NCI-H345 (cell line): ENCODE measurements at regions not wholly inside any gene's neighbourhood (a gene's known extent, or its start where the extent isn't known, plus 50 kb on each side); places are given as distances from the start of the nearest gene placed in this dataset.
"Not testable (repeated sequence)": the region's sequence is repeated elsewhere in the genome, so short reads cannot be mapped to it uniquely, and the experiment has no call there.

ENCODE experiments used
- DNase-seq: peaks from one replicate; lab custom pipeline; 2025; lab: John Stamatoyannopoulos, UW

DNA sequence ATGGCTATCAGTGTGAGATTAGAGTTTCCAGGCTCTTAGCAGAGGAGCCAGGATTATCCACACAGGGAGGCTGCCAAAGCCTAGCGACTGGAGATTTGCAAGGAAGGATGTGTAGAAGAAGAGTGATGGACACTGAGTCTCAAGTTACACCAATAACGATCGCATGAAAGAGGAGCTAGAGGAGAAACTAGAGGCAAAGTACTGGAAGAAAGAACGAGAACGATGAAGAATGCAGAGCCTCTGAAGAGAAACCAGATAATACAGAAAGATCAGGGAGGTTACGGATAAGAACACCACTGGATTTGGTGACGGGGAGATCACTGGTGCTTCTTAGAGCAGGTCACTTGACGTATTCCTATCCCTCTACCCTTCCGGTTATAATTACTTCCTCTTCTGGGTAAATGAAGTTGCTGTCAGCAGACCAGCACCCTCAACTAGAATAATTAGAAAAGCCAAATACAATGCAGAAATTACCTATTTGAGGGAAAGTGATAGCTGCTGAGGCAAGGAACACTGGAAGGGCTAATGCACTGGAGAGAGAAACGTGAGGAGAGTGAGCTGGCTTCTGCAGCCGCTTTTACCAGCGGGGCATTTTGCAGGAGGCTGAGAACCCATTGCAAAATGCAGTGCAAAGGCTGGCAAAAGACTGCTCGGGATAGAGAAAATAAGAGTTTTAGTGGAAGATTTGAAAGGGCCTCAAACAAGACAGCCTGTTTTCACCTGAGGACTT, 93.1 kb upstream of the HIF1A start:
- DNase-seq: no peak

DNA sequence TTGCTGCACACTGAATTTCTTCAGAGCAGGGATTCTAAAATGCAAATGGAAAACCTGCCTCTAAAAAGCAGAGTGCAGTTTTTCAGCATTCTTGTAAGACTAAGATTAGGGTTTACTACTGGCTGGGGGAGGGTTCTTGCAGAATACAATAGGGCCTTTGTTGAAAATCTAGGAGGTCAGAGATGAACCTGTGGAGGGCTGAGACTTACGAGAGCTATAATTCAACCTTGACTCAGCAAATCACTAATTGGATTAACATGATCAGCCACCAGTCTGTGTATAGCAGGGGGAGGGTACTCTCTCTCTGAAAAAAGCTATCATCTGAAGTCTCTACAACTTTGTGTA, 92.6 kb upstream of the HIF1A start:
- no peak for DNase-seq

DNA sequence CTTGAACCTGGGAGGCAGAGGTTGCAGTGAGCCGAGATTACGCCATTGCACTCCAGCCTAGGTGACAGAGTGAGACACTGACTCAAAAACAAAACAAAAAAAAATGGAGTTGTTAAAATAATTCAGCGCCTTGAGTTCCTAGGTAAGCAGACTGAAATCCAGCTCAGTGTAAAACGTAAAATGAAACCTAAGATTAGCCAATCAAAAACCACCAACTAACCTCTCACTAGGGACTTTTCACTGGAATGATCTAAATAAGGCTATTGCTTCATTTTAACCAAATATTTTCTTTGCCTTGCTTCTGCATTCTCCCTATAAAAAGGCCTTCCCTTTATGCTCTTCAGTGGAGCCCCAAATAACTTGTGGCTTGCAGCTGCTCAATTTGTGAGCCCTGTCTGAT, 91.6 kb upstream of the HIF1A start:
- DNase-seq: no peak

DNA sequence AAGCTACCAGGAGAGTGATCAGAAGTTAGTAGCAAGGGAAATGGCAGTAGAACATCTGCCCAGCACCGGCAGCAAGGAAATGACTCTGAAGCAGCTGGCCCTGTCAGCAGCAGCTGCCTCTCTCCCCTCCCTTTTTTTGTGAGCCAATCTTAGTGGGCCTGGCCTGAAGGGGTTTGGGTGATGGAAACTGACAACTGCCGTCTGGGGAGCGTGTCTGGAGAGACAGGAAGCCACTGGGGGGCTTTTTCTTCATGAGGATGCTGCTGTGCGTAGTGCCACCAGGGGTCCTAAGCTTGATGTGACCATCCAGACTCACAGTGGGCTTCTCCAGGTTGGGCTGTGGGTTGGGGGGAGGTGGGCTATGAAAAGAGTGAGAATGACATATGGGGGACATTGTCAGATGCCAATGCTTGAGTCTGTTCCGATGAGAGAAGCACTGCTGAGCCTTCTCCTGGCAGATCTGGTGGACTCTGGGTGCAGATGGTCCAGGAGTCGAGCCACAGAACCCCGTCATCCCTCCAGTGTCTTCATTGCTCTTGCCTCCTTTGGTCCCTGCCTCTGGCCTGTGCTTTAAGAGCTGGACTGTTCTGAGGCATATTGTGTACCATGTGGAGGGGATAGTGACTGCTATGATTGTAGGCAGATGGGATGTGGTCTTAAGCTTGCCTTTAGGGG, 87.6 kb upstream of the HIF1A start:
- peak; percentile 13 for DNase-seq

DNA sequence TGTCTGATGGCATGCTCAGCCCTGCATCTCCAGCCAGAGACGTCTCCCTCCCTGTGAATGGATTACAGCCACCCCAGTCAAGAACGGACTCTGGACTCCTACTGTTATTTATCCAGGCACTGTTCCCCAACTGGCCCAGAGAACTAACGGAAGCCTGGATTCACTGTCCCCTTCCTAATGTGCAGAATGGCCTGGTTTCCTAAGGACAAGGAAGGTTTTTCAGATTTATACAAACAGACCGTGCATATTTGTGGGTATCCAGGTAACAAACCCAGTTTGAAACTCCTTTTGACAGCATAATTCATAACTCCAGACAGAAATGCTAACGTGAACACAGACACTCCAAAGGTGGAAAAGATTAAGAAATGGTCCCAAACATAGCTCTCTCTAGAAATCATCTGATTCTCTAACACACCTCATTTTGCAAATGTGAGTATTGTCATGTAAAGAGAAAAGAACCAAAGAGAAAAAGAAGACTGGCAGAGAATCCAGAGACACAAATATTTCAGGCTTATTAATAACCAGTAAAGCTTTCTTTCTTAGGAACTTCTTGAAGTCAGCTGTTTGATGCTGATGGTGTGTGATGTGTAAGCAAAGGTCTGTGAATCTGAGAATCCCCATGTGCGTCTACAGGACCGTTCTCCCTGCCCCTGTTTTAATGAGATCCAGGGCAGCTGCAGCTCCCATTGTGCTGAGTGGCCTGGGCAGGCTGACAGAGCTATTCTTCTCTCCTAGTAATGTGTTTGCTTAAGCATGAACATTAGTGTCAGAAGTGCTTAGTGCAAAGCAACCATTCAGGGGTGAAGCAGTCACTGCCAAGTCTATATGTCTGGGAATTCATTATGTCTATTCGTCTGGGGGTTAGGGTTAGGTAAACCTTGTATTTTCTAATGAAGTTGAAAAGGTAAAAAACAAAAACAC, 86.8 kb upstream of the HIF1A start:
- DNase-seq: peak; percentile 96

DNA sequence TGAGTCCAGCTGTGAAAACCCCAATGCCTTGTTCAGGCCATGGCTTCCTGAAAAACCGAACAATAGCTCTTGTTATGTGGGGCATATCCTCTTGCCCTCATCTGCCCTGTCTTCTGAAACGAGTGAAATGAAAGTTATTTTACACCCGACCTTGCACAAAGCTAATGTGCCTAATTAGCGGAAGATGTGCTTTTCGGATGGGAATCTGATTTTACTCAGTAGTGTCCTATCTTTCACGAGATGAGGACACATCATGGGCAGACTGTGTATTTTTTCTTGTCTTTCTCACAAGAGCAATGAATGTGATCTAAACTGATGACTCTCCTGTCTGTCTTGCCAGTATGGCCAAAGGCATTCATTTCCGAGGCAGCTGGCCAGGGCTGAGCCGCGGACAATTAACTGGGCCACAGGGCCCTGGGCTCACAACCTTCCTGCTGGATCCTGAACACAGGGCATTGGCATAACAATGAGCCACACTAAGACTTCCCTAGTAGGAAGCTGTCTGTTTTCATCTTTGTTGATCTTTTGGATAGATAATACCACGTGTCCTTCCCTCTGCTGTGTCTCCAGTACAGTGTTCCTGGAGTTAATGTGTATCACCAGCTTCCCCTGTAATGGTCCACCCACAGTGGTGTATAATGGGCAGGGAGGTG, 86.0 kb upstream of the HIF1A start:
- DNase-seq: peak; percentile 18

DNA sequence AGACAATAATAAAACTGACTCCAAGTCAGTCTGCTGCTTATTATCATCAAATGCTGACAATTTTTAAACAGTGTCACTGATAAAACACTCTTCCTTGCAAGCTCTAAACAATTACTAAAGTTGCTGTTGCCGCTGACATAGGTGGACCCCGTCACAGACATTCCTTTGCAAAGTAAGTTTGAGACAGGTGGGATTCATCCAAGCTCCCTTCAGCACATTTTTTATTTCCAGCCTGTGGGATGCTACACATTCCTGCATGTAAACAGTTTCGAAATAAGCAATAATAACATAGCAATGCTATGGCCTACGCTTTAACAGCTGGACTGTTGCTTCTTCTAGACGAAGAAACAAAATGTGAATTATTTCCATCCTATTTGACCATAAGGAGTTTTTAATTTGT, 85.4 kb upstream of the HIF1A start:
- no peak for DNase-seq

DNA sequence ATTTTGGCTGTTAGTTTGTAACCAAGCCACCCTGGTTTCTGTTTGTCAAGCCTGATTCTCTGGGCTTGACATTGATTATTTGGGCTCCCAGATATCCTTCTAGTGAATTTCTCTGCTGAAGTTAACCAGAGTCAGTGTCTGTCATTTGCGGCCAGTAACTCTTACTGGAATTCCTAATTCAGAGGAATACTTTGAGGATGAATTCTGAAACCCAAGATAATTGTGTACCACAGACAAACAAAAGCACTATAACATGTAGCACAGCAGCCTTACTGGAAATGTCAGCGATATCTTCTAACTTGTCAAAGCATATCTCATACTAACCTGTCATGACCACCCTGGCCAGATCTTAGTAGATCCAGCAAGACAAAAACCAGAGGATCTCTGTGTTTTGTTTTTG, 84.4 kb upstream of the HIF1A start:
- no peak for DNase-seq

DNA sequence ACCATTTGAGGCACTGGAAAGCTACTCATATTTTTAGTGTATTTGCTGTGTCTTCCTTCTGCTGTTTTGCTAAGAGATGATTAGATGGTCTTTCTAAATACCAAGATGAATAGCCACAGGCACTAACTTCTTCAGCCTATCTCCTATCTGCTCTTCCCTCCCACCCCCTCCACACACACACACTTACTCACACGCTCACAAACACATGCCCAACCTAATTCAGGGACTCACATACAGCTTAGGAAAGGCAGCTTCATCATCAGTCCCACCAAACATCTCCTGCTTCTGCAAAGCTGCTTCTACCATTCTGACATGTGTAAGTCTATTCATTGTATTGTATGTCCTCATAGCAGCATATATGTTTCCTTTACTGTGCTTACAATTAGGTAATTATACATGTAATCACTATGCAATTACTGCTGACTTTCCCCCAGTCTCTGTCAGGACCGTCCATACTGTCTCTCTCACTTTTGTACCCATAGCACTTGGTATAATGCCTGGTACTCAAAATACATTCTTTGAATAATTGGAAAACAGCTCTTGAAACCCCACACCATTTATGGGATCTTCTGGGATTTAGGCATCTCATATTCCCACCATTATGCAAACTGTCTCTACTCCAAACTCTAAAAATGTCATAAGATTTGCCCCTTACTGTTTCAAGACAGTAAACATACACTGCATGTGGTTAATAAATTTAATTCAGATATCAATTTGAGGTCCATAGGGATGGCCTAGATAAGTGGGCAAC, 83.3 kb upstream of the HIF1A start:
- no peak for DNase-seq

DNA sequence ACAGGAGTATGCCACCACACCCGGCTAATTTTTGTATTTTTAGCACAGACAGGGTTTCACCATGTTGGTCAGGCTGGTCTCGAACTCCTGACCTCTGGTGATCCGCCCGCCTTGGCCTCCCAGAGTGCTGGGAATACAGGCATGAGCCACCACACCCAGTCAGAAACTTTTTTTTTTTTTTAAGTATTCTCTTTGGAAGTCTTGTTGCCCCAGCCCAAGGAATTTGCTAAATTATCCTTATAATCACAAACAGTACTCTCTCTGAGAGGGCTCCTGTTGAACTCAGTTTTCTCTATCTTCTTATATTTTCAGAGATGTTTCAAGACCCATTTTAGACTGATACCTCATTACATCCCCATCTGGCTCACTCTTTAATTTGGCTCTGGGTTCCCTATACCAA, 82.3 kb upstream of the HIF1A start:
- not testable (repeated sequence) for DNase-seq

DNA sequence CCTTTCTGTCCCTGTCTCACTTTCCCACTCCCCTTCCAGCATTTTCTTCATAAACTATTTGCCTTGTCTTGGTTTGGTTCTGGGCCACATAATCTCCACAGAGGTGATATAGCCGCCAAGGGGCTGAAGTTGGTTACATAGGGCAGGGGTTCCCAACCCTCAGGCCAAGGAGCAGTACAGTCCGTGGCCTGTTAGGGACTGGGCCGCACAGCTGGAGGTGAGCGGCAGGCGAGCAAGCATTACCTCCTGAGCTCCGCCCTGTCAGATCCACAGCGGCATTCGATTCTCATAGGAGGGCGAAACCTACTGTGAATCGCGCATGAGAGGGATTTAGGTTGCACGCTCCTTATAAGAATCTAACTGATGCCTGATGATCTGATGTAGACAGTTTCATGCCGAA, 80.6 kb upstream of the HIF1A start:
- no peak for DNase-seq

DNA sequence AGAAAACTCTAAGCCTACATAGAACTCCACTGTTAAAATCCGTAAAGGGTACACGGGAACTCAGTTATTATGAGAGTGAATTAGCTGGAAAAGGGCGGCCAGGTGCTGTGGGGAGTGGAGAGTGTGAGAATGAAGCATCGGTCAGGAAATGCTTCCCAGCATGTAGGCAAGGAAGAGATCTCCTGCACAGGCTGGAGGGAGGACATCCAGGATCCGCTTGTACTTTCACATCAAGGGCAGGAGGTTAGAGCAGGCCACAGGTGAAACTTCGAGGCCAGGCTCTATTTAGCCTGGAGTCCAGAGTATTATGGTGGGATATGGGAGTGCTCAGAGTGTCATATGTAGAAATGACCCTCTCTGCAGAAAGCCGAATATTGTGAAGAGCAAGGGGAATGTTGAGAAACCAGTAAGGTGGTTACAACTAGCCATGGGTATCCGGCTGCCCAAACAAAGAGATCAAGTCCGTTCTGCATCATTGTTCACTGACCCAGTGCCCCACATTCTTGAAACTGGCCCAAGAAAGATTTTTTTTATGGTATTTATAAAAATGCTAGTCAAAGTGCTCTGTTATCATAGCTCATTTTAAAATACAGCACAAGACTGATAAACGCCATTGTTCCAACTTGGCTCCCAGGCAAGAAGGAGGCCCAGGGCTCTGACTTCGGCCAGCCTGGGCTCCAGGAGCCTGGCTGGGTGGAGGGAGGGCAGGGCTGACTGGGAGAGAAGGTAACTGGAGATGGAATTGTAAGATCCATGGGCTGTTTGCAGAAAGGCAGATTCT, 79.4 kb upstream of the HIF1A start:
- DNase-seq: no peak

DNA sequence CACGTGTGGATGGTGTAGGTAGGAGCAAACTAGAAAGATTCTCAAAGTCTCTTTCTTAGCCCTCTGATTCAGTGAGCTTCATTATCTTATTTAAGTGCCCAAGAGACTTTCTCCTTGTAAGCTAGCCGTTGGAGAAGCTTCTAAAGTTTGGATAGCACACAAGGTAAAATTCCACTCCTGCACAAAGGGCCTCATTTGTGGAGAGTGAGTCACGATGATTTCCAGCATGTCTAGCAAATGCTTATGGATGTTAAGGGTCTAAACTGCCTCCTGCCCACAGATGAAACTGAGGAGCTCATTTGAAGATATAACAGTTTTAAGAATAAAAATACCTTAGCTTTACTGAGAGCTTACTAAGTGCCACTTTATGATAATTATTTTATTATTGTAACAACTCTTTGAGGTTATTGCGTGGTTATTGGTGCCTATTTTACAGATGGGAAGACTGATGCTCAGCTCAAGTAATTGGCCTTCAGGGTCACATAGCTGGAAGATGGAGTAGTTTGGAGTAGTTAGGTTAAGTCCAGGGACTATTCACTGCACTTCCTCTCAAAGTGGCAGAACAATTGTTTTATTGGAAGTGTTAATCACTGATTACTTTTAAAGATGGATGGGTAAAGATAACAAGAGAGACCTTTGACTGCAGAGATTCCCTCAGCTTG, 78.7 kb upstream of the HIF1A start:
- no peak for DNase-seq

DNA sequence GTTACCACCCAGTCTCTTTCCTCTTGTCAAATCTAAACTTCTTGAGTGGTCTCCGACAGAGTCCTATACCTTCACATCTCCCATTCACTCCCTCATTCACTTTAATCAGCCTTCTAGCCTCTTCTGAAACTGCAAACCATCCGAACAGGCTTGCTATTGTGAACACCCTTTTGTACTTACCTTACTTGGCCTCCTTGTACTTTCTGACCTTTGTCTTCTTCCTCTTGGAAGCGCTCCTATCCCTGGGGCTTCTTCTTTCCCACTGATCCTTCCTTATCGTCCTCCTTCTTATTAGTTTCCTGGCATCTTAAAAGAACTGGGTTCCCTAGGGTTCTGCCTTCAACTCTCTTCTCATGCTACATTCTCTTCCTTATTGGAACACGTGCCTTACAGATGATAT, 76.9 kb upstream of the HIF1A start:
- DNase-seq: no peak

DNA sequence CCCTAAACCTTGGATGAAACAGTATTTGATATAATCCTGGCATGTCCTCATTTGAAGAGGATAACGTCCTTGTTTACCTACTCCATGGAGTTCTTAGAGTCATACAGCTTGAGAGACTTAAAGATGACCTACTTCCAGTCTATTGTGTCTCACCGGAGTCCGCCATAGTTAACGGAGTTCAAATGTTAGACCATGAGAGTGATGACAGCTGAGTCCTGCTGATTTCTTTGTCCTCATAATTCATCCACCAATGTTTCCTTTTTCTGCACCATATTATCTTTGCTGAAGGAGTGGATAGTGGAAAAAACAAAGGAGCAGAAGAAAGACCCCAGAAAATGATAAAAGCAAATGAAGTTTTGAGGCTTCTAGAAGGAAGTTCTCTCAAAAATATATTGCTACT, 75.8 kb upstream of the HIF1A start:
- DNase-seq: no peak

DNA sequence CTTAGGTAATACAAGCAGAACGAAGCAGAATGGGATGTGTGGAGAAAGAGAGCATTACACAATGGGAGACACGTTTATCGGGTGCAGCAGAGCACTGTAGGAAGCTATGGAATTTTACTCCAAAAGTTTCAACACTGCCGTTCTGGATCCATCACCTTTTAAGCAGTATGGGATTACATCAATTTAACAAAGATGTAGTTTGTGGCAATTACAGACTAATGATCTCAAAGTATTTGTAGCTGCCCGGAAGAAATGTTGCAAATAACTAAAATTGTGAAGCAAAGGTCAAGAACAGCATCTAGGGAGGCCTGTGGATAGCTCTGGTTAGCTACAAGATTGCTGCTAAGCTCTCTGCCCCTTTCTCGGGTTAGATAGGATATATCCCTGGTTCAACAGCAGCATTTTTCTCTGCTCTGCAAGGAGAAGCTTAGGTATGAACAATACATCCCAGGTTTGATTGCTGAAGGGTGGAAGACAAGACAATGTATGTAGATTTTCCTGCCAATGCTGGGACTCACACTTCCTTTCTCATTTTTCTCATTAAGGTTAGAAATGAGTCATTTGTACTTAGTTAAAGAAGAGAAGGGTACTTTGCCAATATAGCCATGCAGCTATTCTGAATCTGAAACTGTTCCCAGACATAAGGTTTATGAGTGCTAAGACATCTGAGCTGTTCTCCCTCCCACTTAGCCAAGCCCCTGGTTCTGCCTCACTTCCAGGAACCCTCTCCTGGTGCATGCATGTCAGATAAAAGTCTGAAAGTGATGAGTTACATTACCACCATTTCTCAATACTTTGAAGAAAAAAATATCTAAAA, 75.0 kb upstream of the HIF1A start:
- DNase-seq: no peak

DNA sequence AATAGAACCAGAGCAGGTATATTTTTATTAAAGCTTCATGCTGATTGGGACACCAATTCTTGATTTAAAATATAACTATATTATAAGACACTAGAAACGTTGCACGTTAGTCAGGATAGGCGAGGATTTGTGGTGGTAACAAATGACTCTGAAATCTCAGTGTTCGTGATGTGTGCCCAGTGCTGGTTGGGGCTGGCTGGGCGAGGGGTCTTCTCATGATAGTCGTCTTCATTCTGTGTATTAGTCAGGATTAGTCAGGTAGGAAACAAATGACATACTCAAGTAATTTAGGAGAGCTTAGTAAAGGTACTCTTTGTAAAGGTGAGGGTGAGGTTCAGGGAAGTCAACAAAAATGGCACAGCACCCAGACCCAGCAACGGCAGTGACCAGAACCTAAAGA, 73.9 kb upstream of the HIF1A start:
- DNase-seq: no peak

DNA sequence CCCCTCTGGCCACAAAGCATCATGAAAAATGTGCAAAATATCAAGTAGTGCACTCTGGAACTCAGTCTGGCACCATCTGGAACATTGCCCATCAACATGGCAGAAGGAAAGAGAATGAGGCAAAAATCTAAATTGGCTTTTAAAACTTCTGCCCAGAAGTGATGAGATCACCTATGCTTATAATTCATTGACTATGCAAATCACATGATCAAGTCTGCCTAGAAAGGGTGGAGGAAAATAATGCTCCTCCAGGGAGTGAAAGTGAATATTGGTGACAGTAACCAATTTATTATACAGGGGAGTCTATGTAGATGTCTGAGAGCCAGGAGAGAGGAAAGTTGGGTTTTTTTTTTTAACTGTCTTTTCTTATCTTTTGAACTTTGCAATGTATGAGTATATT, 73.3 kb upstream of the HIF1A start:
- no peak for DNase-seq

DNA sequence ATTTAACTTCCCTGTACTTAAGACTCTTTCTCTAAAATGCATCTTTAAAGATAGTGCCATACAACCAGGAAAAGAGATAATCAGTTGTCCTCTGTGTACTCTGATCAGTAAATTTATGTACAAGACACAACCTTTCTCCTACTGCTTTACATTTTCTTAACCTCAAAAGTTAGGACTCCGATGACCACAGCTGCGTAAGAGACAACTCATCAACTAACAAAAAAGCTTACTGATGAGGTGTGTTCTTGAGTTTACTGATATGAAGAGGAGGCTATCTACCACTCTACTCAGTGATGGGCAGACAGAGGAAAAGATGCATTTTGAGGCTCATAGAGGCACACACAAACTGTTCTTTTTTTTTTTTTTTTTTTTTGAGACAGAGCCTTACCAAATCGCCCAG, 71.4 kb upstream of the HIF1A start:
- DNase-seq: no peak

DNA sequence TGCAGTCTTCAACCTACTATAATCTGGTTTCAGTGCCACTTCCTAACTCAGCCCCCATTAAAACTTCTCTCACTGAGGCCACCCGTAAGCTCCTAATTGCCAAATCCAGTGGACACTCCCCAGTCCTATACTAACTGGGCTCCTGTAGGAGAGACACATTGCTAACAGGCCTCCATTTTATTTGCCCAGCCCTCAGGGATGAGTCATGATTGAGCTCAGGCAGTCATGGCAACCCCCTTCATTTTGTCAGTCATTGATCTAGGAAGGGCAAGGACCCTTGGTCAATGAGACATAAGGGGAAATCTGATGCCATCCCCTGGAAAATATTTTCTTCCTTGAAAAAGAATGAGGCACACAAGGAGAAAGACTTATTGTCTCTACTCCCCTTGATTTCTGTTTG, 70.1 kb upstream of the HIF1A start:
- DNase-seq: no peak
